ENCODE measurements at regions not wholly inside any gene's neighbourhood (a gene's known extent, or its start where the extent isn't known, plus 50 kb on each side); places are given as distances from the start of the nearest gene placed in this dataset.
"Not testable (repeated sequence)": the region's sequence is repeated elsewhere in the genome, so short reads cannot be mapped to it uniquely, and the experiment has no call there.

DNA sequence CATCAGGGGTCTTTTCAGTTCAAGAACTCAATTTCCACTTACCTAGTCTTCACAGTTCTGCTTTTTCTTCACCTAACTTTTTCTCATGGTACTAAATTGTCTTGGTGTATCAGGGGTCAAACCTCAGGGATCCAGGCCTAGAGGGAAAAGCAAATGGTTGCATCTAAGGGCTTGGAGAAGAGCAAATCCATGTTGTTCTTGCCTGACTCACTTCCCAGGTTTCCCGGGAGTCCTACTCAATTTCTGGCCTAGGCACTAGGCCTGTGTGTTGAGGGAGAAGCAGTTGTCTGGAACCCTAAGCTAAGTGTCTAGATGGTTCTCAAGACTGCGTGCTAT is 191.9 kb upstream of the STK26 start:
- no peak for DNase-seq

DNA sequence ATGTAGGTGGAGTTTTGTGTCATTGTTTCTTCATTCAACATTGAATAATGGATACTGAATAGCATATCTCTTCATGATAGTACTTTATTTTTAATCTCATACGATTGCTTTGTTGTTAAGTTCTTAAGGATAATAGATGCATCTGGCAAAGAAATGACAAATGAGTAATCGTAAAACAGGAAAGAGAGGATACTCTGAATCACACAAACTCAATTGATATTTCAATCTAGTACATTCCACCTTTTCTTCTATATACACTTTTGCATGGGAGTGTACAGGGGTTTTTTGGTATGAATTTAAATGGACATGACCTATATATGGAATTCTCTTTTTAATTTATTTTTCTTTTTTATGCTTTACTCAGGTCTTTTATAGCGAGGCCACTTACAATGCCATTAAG is 186.9 kb upstream of the STK26 start:
- no peak for DNase-seq

- no peak for DNase-seq
Observed at GRCh38 chrX:131837325-131837724, 185.8 kb upstream of the STK26 start.

- no peak for DNase-seq
Observed at GRCh38 chrX:131840799-131841495, 182.2 kb upstream of the STK26 start.

- DNase-seq: peak; percentile 58
Observed at GRCh38 chrX:131841496-131842437, 181.3 kb upstream of the STK26 start.

GRCh38 chrX:131843987-131844386 is 179.1 kb upstream of the STK26 start:
- DNase-seq: no peak

DNA sequence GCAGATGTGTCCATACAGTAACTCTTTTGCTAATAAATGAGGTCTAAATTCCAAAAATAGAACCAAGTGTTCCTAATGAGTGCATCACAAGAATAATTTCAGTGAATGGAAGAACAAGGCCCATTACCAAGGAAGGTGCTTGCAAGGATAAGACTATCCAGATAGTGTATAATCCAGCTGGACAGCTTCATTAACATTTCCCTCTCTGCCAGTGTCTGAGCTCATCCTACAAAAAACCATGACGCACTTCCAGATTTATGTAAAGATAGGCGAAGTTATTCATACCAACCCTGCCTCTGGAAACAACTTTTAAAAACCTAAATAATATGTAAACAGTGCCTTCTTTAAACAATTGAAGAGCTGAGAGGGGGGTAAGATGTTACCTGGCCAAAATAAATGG is 177.9 kb upstream of the STK26 start:
- no peak for DNase-seq

DNA sequence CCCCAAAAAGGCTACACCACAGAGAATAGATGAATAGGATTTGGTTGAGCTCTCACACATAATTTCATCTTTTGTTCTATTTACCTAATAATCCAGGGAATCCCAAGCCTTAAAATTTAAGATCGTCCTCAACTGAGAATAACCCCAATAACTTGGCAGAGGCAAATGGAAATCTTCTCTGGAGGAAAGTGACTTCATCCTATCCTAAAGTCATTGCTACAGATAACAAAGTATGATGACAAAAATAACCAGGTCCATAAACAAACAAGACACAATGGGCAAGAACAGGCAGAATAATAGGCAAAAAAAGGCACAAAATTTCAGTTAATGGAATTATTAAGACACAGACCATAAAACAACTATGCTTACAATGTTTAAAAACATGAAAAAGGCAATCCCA is 177.3 kb upstream of the STK26 start:
- no peak for DNase-seq

GRCh38 chrX:131850964-131851363 is 172.1 kb upstream of the STK26 start:
- not testable (repeated sequence) for DNase-seq

GRCh38 chrX:131853440-131853839 is 169.7 kb upstream of the STK26 start:
- no peak for DNase-seq

DNA sequence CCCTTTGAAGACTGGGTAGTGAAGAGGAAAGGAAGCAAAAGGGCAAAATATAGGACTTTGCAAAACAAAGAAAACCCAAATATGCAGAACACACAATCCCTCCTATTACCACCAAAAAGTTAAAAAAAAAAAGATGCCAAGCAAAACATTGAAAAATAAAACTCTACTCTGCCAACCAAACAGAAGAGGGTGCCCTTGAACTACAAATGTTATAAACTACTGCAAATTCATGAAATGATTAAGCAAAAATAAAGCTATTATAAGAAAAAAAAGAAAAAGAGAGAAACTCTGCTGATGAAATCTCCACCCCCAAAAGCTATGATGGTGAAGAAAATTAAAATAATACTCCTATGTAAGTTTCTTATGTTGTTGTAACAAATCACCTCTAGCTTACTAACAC is 168.5 kb upstream of the STK26 start:
- DNase-seq: peak; percentile 30

- no peak for DNase-seq
Observed at GRCh38 chrX:131861088-131861787, 161.9 kb upstream of the STK26 start.

GRCh38 chrX:131862321-131862720 is 160.8 kb upstream of the STK26 start:
- no peak for DNase-seq

GRCh38 chrX:131869182-131869581 is 153.9 kb upstream of the STK26 start:
- no peak for DNase-seq

- no peak for DNase-seq
Observed at GRCh38 chrX:131874300-131874699, 148.8 kb upstream of the STK26 start.

DNA sequence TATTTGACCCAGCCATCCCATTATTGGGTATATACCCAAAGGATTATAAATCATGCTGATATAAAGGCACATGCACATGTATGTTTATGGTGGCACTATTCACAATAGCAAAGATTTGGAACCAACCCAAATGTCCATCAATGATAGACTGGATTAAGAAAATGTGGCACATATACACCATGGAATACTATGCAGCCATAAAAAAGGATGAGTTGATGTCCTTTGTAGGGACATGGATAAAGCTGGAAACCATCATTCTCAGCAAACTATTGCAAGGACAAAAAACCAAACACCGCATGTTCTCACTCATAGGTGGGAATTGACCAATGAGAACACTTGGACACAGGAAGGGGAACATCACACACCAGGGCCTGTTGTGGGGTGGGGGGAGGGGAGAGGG is 147.3 kb upstream of the STK26 start:
- DNase-seq: not testable (repeated sequence)

GRCh38 chrX:131881194-131881593 is 141.9 kb upstream of the STK26 start:
- DNase-seq: peak; percentile 0

- not testable (repeated sequence) for DNase-seq
Observed at GRCh38 chrX:131885042-131885441, 138.1 kb upstream of the STK26 start.

DNA sequence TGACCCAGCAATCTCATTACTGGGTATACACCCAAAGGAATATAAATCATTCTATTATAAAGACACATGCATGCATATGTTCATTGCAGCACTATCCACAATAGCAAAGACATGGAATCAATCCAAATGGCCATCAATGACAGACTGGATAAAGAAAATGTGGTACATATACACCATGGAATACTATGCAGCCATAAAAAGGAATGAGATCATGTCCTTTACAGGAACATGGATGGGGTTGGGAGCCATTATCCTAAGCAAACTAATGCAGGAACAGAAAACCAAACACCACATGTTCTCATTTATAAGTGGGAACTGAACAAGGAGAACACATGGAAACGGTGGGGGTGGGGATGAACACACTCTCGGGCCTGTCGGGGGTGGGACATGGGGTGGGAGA is 129.2 kb upstream of the STK26 start:
- DNase-seq: not testable (repeated sequence)

- no peak for DNase-seq
Observed at GRCh38 chrX:131894995-131895394, 128.1 kb upstream of the STK26 start.

GRCh38 chrX:131895807-131896206 is 127.3 kb upstream of the STK26 start:
- DNase-seq: peak; percentile 1

- DNase-seq: no peak
Observed at GRCh38 chrX:131901546-131901945, 121.6 kb upstream of the STK26 start.

DNA sequence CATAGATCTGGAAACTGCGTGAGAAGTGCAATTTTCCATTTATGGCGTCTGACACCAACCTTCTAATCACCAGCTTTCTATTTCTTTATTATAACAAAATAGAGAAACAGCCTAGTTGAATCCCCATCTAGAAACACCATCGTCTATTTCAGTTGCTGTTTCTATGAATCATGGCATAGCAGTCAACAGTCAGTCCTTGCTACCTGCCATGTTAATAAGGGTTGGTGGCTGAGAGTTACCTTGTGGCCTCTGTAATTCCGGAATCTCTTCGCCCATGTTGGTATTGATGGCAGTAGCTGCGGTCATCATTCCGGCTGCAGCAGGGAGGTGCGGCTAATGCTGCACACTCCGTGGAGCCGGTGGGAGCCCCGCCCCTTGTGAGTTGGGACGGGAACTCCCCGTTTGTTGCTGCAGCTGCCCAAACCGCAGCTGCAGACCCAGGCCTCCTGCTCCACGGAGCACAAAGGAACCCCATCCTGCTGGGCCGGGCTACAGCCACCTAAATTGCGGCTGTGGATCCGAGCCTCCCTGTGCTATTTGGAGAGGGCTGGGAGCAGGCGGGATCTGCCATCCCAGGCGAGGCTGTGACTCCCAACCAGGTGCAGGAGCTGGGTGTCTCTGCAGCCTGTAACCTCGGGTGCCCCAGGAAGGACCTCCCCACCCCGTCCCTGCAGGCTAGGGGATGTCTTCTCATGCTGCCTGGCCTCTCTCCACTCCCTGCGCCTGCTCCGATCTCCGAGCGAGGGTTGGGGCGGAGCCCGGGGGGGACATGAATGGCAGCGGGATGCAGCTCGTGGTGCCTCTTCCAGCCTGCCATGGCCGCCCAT is 115.4 kb upstream of the STK26 start:
- DNase-seq: no peak

All from CD4-positive, alpha-beta T cell treated with Interleukin-21 for 1 hour (primary cell).